MCF 10A (cell line): ENCODE measurements at regions not wholly inside any gene's neighbourhood (a gene's known extent, or its start where the extent isn't known, plus 50 kb on each side); places are given as distances from the start of the nearest gene placed in this dataset.

Experiments used
- BruUV-seq: library from RNA; stranded (reverse); fragments of 400-500 nt; replicated peaks from 2 replicates; lab custom pipeline; 2021; lab: Mats Ljungman, UMichigan
- CTCF ChIA-PET: fragments of 300-600 bp; sonication (Branson Sonifier 250); formaldehyde crosslinking; extraction: SDS; loops from one replicate; lab custom pipeline; 2021; ENCODE audit warnings: antibody characterized with exemption, inconsistent platforms; lab: Yijun Ruan, JAX
- POLR2A ChIA-PET: fragments of 300-600, 350-650 bp; sonication (Branson Sonifier 250); formaldehyde crosslinking; extraction: SDS; loops from one replicate; lab custom pipeline; 2020; ENCODE audit warnings: antibody characterized with exemption, inconsistent platforms; lab: Yijun Ruan, JAX
- DNase-seq: peaks from one replicate; pipeline ENCODE4 v3.0.0-alpha.2; 2018; ENCODE audit not compliant: unreplicated experiment
- H3K27ac Mint-ChIP-seq: one replicate; pipeline ENCODE4 v1.8.0; 2022; ENCODE audit warnings: mild to moderate bottlenecking, low read depth, mixed read lengths; ENCODE audit not compliant: unreplicated experiment
- H3K27me3 Mint-ChIP-seq: one replicate; pipeline ENCODE4 v1.8.0; 2022; ENCODE audit warnings: mixed read lengths; ENCODE audit not compliant: insufficient read depth, unreplicated experiment
- H3K36me3 Mint-ChIP-seq: one replicate; pipeline ENCODE4 v1.8.0; 2022; ENCODE audit warnings: mild to moderate bottlenecking, moderate library complexity, mixed read lengths; ENCODE audit not compliant: insufficient read depth, unreplicated experiment
- H3K4me1 Mint-ChIP-seq: one replicate; pipeline ENCODE4 v1.8.0; 2022; ENCODE audit warnings: mixed read lengths; ENCODE audit not compliant: insufficient read depth, unreplicated experiment
- H3K4me3 Mint-ChIP-seq: one replicate; pipeline ENCODE4 v1.8.0; 2022; ENCODE audit warnings: mild to moderate bottlenecking, moderate library complexity, mixed read lengths; ENCODE audit not compliant: unreplicated experiment
- H3K9me3 Mint-ChIP-seq: one replicate; pipeline ENCODE4 v1.8.0; 2022; ENCODE audit warnings: mixed read lengths; ENCODE audit not compliant: unreplicated experiment
- CTCF ChIP-seq: fragments of 200-600 bp; IDR thresholded peaks from one replicate; pipeline ENCODE4 v1.8.0; 2022; ENCODE audit warnings: antibody characterized with exemption, mild to moderate bottlenecking; ENCODE audit not compliant: unreplicated experiment
- intact Hi-C: fragments of 100-400 bp; cut with micrococcal nuclease; formaldehyde crosslinking; loops from 2 replicates; pipeline ENCODE4 v1.14.1; 2022

GRCh38 chr9:106322706-106323245 lies 540.2 kb upstream of the ZNF462 start:
- intact Hi-C loops, result no loop called here
- no peaks in the 10 kb centered on the region for H3K36me3 Mint-ChIP-seq
- no peak overlapping the region for H3K4me3 Mint-ChIP-seq
- DNase-seq, result no peak
- ChIA-PET CTCF (no interaction called here), POLR2A (no interaction called here)
- H3K27ac Mint-ChIP-seq, result no peak overlapping the region
- no peaks in the 10 kb centered on the region for H3K27me3 Mint-ChIP-seq
- H3K9me3 Mint-ChIP-seq, result no peaks in the 10 kb centered on the region
- no peaks in the 10 kb centered on the region for H3K4me1 Mint-ChIP-seq
- no peak for TF ChIP-seq CTCF
- BruUV-seq, result no TSS peak

- Mint-ChIP-seq H3K27me3 (no peaks in the 10 kb centered on the region), H3K27ac (no peak overlapping the region), H3K36me3 (no peaks in the 10 kb centered on the region), H3K4me1 (no peaks in the 10 kb centered on the region), H3K9me3 (no peaks in the 10 kb centered on the region), H3K4me3 (no peak overlapping the region)
- TF ChIP-seq CTCF, result no peak
- ChIA-PET POLR2A (no interaction called here), CTCF (interaction anchor here (0.7 kb wide), 1 partner anchor 511 kb away, joined by 3 read pairs; no protein-coding TSS in a partner anchor)
- BruUV-seq, result no TSS peak
- DNase-seq, result no peak
- intact Hi-C loops, result no loop called here
Observed at GRCh38 chr9:106324053-106324585, 538.8 kb upstream of the ZNF462 start.

- Mint-ChIP-seq H3K4me1 (no peaks in the 10 kb centered on the region), H3K27ac (no peak overlapping the region), H3K36me3 (no peaks in the 10 kb centered on the region), H3K9me3 (no peaks in the 10 kb centered on the region), H3K4me3 (no peak overlapping the region), H3K27me3 (no peaks in the 10 kb centered on the region)
- intact Hi-C loops, result no loop called here
- CTCF ChIA-PET, result interaction anchor here (0.7 kb wide), 1 partner anchor 510 kb away, joined by 3 read pairs; no protein-coding TSS in a partner anchor
- no peak for TF ChIP-seq CTCF
- DNase-seq, result no peak
- POLR2A ChIA-PET, result no interaction called here
- BruUV-seq, result no TSS peak
Observed at GRCh38 chr9:106324591-106325280, 538.2 kb upstream of the ZNF462 start.

- ChIA-PET POLR2A (no interaction called here), CTCF (no interaction called here)
- Mint-ChIP-seq H3K4me1 (no peaks in the 10 kb centered on the region), H3K36me3 (no peaks in the 10 kb centered on the region), H3K27me3 (no peaks in the 10 kb centered on the region), H3K9me3 (no peaks in the 10 kb centered on the region), H3K4me3 (no peak overlapping the region), H3K27ac (no peak overlapping the region)
- no peak for DNase-seq
- no TSS peak for BruUV-seq
- no peak for TF ChIP-seq CTCF
- intact Hi-C loops, result no loop called here
Observed at GRCh38 chr9:106326493-106326892, 536.5 kb upstream of the ZNF462 start.
